HT-29 (cell line): ENCODE measurements at regions not wholly inside any gene's neighbourhood (a gene's known extent, or its start where the extent isn't known, plus 50 kb on each side); places are given as distances from the start of the nearest gene placed in this dataset.
"Not testable (repeated sequence)": the region's sequence is repeated elsewhere in the genome, so short reads cannot be mapped to it uniquely, and the experiment has no call there.

Experiments used
- DNase-seq: peaks from one replicate; pipeline ENCODE4 v3.0.0-alpha.2; 2015; ENCODE audit warnings: low spot score

GRCh38 chr4:179664430-179665027 lies 2222.3 kb upstream of the AGA start:
- no peak for DNase-seq

DNA sequence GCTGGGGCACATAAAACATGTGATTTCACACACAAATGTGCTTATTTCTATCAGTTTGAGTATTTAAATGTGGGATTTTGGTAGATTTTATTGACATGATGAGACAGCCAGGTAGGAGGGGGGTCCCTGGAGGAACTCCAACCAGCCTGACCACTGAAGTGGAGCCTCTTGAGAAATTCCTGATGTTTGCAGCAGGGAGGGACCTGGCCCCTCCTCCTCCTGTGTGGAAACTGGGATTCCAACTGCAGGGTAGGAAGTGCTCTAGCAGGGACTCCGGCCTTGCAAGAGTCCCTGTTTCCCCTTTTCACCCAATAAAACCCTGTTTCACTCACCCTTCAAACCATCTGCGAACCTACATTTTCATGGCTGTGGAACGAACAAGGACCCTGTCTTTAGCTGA lies 2224.0 kb upstream of the AGA start:
- DNase-seq = no peak

DNA sequence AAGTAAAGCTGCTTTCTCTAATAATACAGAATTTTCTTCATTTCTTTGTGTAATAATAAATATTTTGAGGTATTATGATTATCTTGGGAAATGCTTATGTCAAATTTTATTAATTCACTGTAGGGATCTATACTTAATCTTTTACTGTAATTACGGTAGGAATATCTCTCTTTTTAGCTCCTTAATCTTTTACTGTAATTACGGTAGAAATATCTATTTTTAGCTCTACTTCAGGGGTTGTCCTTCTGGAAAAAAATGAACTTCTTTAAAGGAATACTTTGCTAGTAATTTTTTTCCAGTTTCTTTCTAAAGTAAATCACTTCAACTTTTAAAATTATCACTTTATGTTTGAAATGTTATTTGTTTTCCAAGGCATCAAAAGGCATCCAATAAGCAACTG lies 2229.4 kb upstream of the AGA start:
- no peak for DNase-seq

- DNase-seq = no peak
Measured at GRCh38 chr4:179678093-179678814, 2236.0 kb upstream of the AGA start.

GRCh38 chr4:179683661-179684060 lies 2241.4 kb upstream of the AGA start:
- not testable (repeated sequence) for DNase-seq

GRCh38 chr4:179692222-179692621 lies 2250.0 kb upstream of the AGA start:
- DNase-seq = no peak

- DNase-seq = no peak
Measured at GRCh38 chr4:179695175-179695574, 2252.9 kb upstream of the AGA start.

DNA sequence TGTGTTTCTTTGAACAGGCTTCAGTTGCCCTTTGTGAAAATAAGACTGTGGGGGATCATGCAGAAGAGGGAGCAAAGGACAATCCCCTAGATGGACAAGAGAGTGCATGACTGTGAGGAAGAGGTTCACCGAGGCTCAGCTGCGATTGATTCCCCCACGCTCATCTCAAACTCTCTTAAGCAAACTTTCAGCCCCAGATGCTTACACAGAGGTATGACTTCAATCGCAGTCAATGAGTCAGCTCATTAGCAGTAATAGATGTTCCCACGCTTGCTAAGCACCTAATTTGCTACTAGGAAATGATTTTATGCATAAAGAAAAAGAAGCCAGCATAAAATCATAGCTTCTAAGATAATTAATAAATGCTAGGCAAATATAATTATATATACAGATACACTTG lies 2256.1 kb upstream of the AGA start:
- DNase-seq = no peak

GRCh38 chr4:179709961-179710624 lies 2267.9 kb upstream of the AGA start:
- DNase-seq = no peak

DNA sequence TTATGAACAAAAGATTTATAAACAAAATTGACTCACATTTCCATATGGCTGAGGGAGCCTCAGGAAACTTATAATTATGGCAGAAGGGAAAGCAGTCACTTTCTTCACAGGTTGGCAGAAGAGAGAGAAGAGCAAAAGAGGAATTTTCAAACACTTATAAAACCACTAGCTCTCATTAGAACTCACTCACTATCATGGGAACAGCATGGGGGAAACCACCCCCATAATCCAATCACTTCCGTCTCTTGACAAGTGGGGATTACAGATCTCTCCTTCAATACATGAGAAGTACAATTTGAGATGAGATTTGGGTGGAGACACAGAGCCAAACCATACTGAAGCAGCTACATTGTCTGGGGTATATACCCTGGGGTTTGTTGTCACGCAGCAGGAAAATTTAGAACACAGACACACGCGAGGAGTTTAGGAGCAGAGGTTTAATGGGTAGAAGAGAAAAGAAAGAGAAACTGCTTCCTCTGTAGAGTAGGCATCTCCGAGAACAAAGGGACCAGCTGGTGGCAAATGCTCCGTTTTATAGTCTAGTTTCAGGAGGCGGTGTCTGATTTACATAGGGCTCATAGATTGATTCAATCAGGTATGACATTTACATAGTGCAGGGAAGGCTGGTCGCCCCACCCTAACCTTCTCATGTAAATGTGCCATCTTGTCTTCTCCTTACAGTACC lies 2277.7 kb upstream of the AGA start:
- DNase-seq = no peak

GRCh38 chr4:179726491-179726890 lies 2284.3 kb upstream of the AGA start:
- DNase-seq = not testable (repeated sequence)

DNA sequence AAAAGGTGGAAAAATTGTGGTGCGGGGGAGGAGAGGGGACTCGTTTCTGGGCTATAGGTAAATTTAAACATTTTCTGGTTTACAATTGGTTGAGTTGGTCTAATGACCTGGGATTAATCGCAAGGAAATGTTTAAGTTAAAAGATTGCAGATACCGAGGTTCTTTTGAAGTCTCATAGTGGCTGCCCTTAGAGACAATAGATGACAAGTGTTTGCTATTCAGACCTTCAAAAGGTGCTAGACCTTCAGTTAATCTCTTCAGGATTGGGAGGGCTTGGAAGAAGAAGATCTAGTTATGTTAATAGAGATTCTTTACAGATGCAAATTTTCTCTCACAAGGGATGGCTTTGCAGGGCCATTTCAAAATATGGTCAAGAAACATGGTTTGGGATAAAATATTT lies 2286.1 kb upstream of the AGA start:
- no peak for DNase-seq

DNA sequence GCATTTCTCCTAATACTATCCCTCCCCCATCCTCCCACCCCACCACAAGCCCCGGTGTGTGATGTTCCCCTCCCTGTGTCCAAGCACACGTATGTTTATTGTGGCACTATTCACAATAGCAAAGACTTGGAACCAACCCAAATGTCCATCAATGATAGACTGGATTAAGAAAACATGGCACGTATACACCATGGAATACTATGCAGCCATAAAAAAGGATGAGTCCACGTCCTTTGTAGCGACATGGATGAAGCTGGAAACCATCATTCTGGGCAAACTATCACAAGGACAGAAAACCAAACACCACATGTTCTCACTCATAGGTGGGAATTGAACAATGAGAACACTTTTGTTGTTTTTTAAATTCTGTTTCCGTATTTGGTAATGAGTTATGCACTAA lies 2294.6 kb upstream of the AGA start:
- DNase-seq = not testable (repeated sequence)

DNA sequence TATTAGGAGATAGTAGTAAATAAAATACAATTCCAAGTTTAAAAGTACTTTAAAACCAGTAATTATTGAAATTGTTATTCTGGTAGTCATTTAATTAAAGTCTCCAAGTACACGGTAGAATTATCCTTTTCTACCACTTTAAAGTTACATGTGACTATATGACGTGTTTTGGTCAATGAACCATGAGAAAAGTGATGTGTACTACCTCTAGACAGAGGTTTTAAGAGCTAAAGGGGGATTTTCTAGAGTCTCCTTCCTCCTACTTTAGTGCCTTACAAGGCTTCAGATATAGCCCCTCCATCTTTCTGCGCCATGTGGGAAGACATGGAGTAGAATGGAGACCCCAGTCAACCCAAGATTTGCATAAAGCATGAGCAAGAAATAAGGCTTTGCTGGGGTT lies 2296.6 kb upstream of the AGA start:
- DNase-seq = no peak

DNA sequence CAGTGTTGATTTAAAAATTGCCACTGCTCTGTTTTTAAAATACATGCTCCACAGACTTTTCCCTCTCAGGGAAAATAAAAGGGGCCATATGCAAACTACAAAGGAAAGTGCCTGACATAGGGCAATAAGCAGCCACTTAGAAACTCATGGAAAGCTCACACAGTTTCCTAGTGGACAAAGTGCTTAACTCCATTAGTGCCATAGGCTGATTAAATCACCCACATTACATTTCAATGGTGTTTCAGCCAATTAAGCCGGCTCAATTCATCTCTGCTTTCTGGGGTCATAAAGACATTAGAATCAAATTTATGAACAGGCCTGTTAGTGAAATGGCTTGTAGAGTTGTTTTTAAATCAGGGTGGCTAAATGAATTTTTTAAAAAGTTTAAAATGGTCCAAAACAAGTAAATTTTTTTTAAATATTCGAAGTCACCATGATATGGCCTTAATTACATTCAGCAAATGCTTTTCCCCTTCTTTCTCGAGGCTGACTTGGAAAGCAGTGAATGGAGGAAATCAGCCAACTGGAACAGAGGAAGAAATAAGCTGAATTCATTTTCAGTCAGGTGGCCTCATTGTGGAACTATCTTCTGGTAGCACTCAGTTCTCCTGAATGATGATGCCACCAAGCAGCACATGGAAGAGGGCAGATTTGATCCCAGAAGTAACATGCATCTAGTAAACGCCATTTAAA lies 2305.1 kb upstream of the AGA start:
- DNase-seq = no peak

- no peak for DNase-seq
Measured at GRCh38 chr4:179748837-179749236, 2306.6 kb upstream of the AGA start.

- DNase-seq = no peak
Measured at GRCh38 chr4:179750374-179750773, 2308.1 kb upstream of the AGA start.

DNA sequence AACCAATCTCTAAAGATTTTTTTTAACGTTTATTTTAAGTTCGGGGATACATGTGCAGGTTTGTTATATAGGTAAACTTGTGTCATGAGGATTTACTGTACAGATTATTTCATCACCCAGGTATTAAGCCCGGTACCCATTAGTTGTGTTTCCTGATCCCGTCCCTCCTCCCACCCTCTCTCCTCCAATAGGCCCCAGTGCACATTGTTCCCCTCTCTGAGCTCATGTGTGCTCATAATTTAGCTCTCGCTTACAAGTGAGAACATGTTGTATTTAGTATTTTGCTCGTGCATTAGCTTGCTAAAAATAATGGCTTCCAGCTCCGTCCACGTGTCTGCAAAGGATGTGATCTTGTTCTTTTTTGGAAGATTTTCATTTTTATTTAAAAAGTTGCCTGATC lies 2309.4 kb upstream of the AGA start:
- DNase-seq = no peak

GRCh38 chr4:179755322-179755721 lies 2313.1 kb upstream of the AGA start:
- DNase-seq = no peak

DNA sequence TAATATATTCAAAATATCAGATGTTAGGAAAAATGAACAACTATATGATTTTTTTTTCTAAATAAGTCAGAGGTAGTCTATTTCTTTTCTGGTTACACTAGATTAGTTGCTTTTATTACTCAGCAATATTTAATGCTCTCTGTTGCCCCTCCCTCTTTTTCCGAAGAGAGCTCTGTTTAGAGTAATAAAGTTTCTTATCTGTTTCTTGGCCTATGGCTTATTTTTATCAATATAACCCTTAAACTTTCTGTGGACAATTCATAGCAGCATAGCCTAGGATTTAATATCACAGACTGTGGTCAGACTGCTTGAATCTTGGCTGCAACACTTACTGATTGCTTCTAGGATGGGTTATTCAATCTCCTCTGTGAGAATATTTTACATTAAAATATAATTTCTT lies 2315.4 kb upstream of the AGA start:
- DNase-seq = no peak

GRCh38 chr4:179762840-179763239 lies 2320.6 kb upstream of the AGA start:
- DNase-seq = no peak

DNA sequence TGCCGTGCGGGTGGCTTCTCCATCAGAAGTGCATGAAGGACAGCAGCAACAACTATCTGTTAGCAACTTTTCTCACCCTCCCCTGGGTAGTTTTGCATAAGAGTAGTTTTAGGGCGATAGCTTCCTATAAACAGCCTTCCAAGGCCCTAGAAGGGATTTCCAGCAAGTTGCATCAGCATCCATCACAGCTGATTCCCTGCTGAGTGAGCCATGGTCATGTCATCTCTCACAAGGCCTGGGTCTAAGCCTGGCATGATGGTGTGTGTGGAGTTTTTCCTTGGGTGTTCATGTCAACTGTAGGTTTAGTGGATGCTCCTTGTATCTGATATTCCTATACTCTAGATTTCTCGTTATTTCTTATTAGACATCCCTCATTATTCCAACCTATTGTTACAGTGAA lies 2324.7 kb upstream of the AGA start:
- DNase-seq = no peak
